ENCODE measurements at regions not wholly inside any gene's neighbourhood (a gene's known extent, or its start where the extent isn't known, plus 50 kb on each side); places are given as distances from the start of the nearest gene placed in this dataset.

DNA sequence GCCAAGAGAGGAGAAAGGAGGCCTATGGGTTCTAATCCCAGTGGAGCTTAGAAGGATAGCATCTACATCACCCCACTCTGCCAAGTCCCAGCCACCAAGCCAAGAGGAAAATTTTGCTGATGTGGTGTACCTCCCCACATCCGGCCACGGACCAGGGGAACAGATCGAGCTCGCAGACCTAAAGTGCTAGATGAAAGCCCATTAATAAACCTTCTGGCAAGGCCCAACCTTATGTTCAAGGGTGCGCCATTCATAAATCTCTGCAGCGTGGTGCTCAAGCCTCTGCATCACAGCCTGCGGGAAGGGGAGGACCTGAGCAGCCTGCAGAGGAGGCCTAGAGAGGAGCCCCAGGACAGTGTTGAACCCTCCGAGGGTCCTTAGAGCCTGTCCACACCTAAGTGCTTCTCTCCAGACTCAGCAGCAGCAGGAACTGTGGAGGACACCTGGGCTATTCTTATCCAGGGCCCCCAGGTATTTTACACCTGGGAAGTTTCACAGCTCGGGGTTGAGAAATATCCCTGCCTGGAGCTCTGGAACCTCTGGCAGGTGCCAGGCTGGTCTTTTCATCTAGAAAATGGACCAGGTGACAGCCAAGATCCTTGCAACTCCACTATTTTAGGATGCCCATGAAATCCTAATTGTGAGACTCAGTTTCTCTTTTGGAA, 68.0 kb downstream of the MRPL46 start:
- Histone ChIP-seq H3K4me1 (ENCODE audit: control insufficient read depth, low read depth, low read length) (no peaks in the 10 kb centered on the region), H3K36me3 (ENCODE audit: control insufficient read depth, insufficient read depth, low read length) (no peaks in the 10 kb centered on the region), H2BK15ac (replicated peaks; ENCODE audit: low read depth) (no peak overlapping the region), H3K79me1 (ENCODE audit: low read length) (no peaks in the 10 kb centered on the region), H3K9ac (ENCODE audit: low read length) (no peak overlapping the region), H4K8ac (ENCODE audit: low read depth, low read length) (no peak overlapping the region), H3K27ac (ENCODE audit: low read depth, low read length) (no peak overlapping the region), H2BK120ac (ENCODE audit: low read depth, low read length) (no peak overlapping the region), H2AK5ac (ENCODE audit: low read length) (no peak overlapping the region), H3K23ac (ENCODE audit: low read length) (no peak overlapping the region), H3K4ac (ENCODE audit: low read depth, low read length) (no peak overlapping the region), H4K5ac (ENCODE audit: low read length) (no peak overlapping the region), H3K18ac (ENCODE audit: low read length) (no peak overlapping the region), H3K56ac (ENCODE audit: low read length) (no peak overlapping the region), H3K4me3 (ENCODE audit: low read length) (no peak overlapping the region), H3K79me2 (ENCODE audit: control insufficient read depth, insufficient read depth, low read length) (no peaks in the 10 kb centered on the region), H3K27me3 (ENCODE audit: insufficient read depth, low read length, poor library complexity) (no peaks in the 10 kb centered on the region), H3K4me2 (ENCODE audit: low read length) (no peak overlapping the region), H2BK5ac (ENCODE audit: low read length) (no peak overlapping the region)
- DNase-seq, result no peak
- WGBS (ENCODE audit: extremely low coverage, insufficient coverage, low lambda C conversion rate), result no CpG with 5 or more reads among the region's 9 CpGs

DNA sequence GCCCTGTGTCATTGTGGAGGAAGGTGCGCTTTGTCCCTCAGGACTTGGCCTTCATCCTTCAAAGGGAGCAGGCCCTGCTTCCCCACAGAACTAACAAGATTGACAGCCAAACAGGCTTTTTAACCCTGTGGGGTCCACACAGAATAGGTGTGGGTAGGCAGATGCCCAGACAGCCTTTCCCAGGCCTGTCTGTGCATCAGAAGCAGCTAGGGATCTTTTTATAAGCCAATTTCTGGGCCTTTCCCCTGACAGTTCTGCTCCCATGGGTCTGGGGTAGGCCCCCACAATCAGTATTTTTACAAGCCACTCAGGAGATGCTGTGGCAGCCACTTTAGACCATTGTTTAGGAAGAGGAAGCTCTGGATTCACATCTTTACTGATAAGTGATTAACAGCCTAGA, 69.2 kb downstream of the MRPL46 start:
- no peak for DNase-seq
- Histone ChIP-seq H3K56ac (ENCODE audit: low read length) (no peak overlapping the region), H3K4me2 (ENCODE audit: low read length) (no peak overlapping the region), H3K4ac (ENCODE audit: low read depth, low read length) (no peak overlapping the region), H2BK5ac (ENCODE audit: low read length) (no peak overlapping the region), H3K27ac (ENCODE audit: low read depth, low read length) (no peak overlapping the region), H3K4me1 (ENCODE audit: control insufficient read depth, low read depth, low read length) (no peaks in the 10 kb centered on the region), H3K18ac (ENCODE audit: low read length) (no peak overlapping the region), H2BK15ac (replicated peaks; ENCODE audit: low read depth) (no peak overlapping the region), H3K36me3 (ENCODE audit: control insufficient read depth, insufficient read depth, low read length) (no peaks in the 10 kb centered on the region), H2BK120ac (ENCODE audit: low read depth, low read length) (no peak overlapping the region), H3K4me3 (ENCODE audit: low read length) (no peak overlapping the region), H4K8ac (ENCODE audit: low read depth, low read length) (no peak overlapping the region), H3K9ac (ENCODE audit: low read length) (no peak overlapping the region), H3K79me1 (ENCODE audit: low read length) (no peaks in the 10 kb centered on the region), H4K5ac (ENCODE audit: low read length) (no peak overlapping the region), H3K79me2 (ENCODE audit: control insufficient read depth, insufficient read depth, low read length) (no peaks in the 10 kb centered on the region), H3K23ac (ENCODE audit: low read length) (no peak overlapping the region), H2AK5ac (ENCODE audit: low read length) (no peak overlapping the region), H3K27me3 (ENCODE audit: insufficient read depth, low read length, poor library complexity) (no peaks in the 10 kb centered on the region)
- WGBS (ENCODE audit: extremely low coverage, insufficient coverage, low lambda C conversion rate), result no CpG with 5 or more reads among the region's 1 CpG

DNA sequence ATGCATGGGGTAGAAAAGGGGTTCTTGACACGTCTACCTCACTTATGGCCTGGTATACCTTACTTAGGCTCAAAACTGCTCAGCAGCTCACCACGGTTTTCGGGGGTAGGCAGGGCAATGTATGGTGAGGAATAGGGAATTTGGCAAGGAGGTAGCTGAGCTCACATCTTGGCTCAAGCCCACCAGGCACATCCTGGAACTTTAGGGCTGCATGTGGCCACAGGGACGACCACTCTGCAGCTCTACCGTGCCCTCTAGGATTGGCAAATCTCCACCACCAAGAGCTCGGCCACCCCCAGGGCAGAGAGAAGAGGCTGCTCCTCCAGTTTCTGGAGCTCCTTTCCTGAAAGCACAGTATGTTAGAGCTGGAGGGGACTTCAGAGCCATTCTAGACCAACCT, 69.7 kb downstream of the MRPL46 start:
- H3K56ac ChIP-seq (ENCODE audit: low read length), result no peak overlapping the region
- no peak overlapping the region for H3K27ac ChIP-seq (ENCODE audit: low read depth, low read length)
- H3K4me1 ChIP-seq (ENCODE audit: control insufficient read depth, low read depth, low read length), result no peaks in the 10 kb centered on the region
- H3K23ac ChIP-seq (ENCODE audit: low read length), result no peak overlapping the region
- H4K5ac ChIP-seq (ENCODE audit: low read length), result no peak overlapping the region
- no CpG with 5 or more reads among the region's 6 CpGs for WGBS (ENCODE audit: extremely low coverage, insufficient coverage, low lambda C conversion rate)
- H2BK5ac ChIP-seq (ENCODE audit: low read length), result no peak overlapping the region
- H3K9ac ChIP-seq (ENCODE audit: low read length), result no peak overlapping the region
- no peak overlapping the region for H3K4ac ChIP-seq (ENCODE audit: low read depth, low read length)
- H3K18ac ChIP-seq (ENCODE audit: low read length), result no peak overlapping the region
- no peaks in the 10 kb centered on the region for H3K36me3 ChIP-seq (ENCODE audit: control insufficient read depth, insufficient read depth, low read length)
- no peak overlapping the region for H4K8ac ChIP-seq (ENCODE audit: low read depth, low read length)
- no peak for DNase-seq
- no peak overlapping the region for H2AK5ac ChIP-seq (ENCODE audit: low read length)
- H3K4me3 ChIP-seq (ENCODE audit: low read length), result no peak overlapping the region
- no peak overlapping the region for H3K4me2 ChIP-seq (ENCODE audit: low read length)
- H3K79me1 ChIP-seq (ENCODE audit: low read length), result no peaks in the 10 kb centered on the region
- H3K79me2 ChIP-seq (ENCODE audit: control insufficient read depth, insufficient read depth, low read length), result no peaks in the 10 kb centered on the region
- H3K27me3 ChIP-seq (ENCODE audit: insufficient read depth, low read length, poor library complexity), result no peaks in the 10 kb centered on the region
- no peak overlapping the region for H2BK120ac ChIP-seq (ENCODE audit: low read depth, low read length)
- no peak overlapping the region for H2BK15ac ChIP-seq (replicated peaks; ENCODE audit: low read depth)

DNA sequence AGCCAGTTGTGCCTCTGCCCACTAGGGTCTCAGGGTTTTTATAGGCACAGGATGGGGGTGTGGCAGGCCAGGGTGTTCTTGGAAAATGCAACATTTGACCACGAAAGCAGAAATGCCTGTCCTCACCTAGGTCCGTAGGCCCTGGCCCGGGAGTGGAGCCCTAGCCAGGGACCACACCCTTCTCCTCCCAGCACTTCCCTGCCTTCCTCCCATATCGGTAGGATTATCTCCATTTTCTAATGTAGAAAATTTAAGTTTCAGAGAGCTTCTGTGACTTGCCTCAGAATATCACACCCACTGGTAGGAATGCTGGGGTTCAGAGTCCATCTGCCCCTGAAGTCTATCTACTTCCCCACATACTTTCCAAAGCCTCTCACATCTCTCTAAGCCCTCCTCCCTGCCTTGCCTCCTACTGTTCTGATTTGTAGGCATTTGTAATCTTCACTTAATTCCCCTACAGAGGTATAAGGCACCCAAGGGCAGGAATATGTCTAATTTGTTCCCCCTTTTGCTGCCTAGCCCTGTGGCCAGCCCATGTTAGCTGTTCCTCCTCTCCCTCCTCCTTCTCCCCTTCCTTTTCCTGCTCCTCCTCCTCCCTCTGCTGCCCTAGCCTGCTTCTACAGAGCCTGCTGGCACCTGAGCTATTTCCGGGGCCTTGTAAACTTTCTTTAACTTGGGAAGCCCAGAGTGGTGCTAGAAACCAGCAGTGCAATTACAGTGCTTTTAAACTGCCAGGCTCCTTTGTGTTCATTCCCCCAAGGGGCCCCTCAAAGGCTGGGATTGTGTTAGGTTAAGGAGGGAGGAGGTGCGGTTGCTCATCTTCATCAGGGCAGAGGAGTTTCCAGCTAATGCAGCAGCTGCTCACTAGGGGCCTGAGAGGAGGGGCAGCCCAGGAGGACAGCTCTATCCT, 71.1 kb downstream of the MRPL46 start:
- H3K79me2 ChIP-seq (ENCODE audit: control insufficient read depth, insufficient read depth, low read length), result no peaks in the 10 kb centered on the region
- no peaks in the 10 kb centered on the region for H3K36me3 ChIP-seq (ENCODE audit: control insufficient read depth, insufficient read depth, low read length)
- H2BK5ac ChIP-seq (ENCODE audit: low read length), result no peak overlapping the region
- no peak overlapping the region for H3K4ac ChIP-seq (ENCODE audit: low read depth, low read length)
- DNase-seq, result no peak
- H3K23ac ChIP-seq (ENCODE audit: low read length), result no peak overlapping the region
- no peak overlapping the region for H3K4me2 ChIP-seq (ENCODE audit: low read length)
- no peak overlapping the region for H3K4me3 ChIP-seq (ENCODE audit: low read length)
- H3K9ac ChIP-seq (ENCODE audit: low read length), result no peak overlapping the region
- no peak overlapping the region for H2BK120ac ChIP-seq (ENCODE audit: low read depth, low read length)
- H4K8ac ChIP-seq (ENCODE audit: low read depth, low read length), result no peak overlapping the region
- H3K56ac ChIP-seq (ENCODE audit: low read length), result no peak overlapping the region
- H3K79me1 ChIP-seq (ENCODE audit: low read length), result no peaks in the 10 kb centered on the region
- H3K27me3 ChIP-seq (ENCODE audit: insufficient read depth, low read length, poor library complexity), result no peaks in the 10 kb centered on the region
- H3K27ac ChIP-seq (ENCODE audit: low read depth, low read length), result no peak overlapping the region
- H3K4me1 ChIP-seq (ENCODE audit: control insufficient read depth, low read depth, low read length), result no peaks in the 10 kb centered on the region
- WGBS (ENCODE audit: extremely low coverage, insufficient coverage, low lambda C conversion rate), result no CpG with 5 or more reads among the region's 6 CpGs
- no peak overlapping the region for H2BK15ac ChIP-seq (replicated peaks; ENCODE audit: low read depth)
- no peak overlapping the region for H4K5ac ChIP-seq (ENCODE audit: low read length)
- H3K18ac ChIP-seq (ENCODE audit: low read length), result no peak overlapping the region
- H2AK5ac ChIP-seq (ENCODE audit: low read length), result no peak overlapping the region

DNA sequence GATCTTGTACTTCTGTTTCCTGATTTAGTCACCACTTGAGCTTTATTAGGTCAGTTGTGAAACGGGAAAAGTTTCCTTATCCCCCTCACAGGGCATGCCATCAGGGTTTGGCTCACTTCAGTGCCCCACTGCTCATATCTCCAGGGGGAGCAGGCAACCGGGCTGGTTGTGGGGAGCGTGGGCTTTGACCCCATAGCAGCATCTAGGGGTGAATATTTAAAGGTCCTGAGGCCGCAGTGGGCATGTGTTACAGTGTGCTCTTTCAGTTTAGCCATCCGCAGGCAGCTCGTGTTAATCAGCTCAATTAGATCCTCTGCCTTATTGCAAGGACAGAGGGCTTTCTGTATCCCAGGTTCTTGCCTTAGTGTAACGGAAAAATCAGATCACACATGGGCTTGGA, 71.9 kb downstream of the MRPL46 start:
- H3K4me3 ChIP-seq (ENCODE audit: low read length), result no peak overlapping the region
- H3K4me1 ChIP-seq (ENCODE audit: control insufficient read depth, low read depth, low read length), result no peaks in the 10 kb centered on the region
- H2AK5ac ChIP-seq (ENCODE audit: low read length), result no peak overlapping the region
- no peak overlapping the region for H3K9ac ChIP-seq (ENCODE audit: low read length)
- H3K79me2 ChIP-seq (ENCODE audit: control insufficient read depth, insufficient read depth, low read length), result no peaks in the 10 kb centered on the region
- H3K36me3 ChIP-seq (ENCODE audit: control insufficient read depth, insufficient read depth, low read length), result no peaks in the 10 kb centered on the region
- DNase-seq, result no peak
- no peaks in the 10 kb centered on the region for H3K79me1 ChIP-seq (ENCODE audit: low read length)
- no peak overlapping the region for H2BK5ac ChIP-seq (ENCODE audit: low read length)
- H3K23ac ChIP-seq (ENCODE audit: low read length), result no peak overlapping the region
- H2BK15ac ChIP-seq (replicated peaks; ENCODE audit: low read depth), result no peak overlapping the region
- WGBS (ENCODE audit: extremely low coverage, insufficient coverage, low lambda C conversion rate), result no CpG with 5 or more reads among the region's 7 CpGs
- H3K4me2 ChIP-seq (ENCODE audit: low read length), result no peak overlapping the region
- H3K4ac ChIP-seq (ENCODE audit: low read depth, low read length), result no peak overlapping the region
- no peak overlapping the region for H4K8ac ChIP-seq (ENCODE audit: low read depth, low read length)
- H4K5ac ChIP-seq (ENCODE audit: low read length), result no peak overlapping the region
- no peak overlapping the region for H3K56ac ChIP-seq (ENCODE audit: low read length)
- no peak overlapping the region for H3K18ac ChIP-seq (ENCODE audit: low read length)
- no peak overlapping the region for H3K27ac ChIP-seq (ENCODE audit: low read depth, low read length)
- no peaks in the 10 kb centered on the region for H3K27me3 ChIP-seq (ENCODE audit: insufficient read depth, low read length, poor library complexity)
- no peak overlapping the region for H2BK120ac ChIP-seq (ENCODE audit: low read depth, low read length)
